ENCODE measurements at regions not wholly inside any gene's neighbourhood (a gene's known extent, or its start where the extent isn't known, plus 50 kb on each side); places are given as distances from the start of the nearest gene placed in this dataset.

DNA sequence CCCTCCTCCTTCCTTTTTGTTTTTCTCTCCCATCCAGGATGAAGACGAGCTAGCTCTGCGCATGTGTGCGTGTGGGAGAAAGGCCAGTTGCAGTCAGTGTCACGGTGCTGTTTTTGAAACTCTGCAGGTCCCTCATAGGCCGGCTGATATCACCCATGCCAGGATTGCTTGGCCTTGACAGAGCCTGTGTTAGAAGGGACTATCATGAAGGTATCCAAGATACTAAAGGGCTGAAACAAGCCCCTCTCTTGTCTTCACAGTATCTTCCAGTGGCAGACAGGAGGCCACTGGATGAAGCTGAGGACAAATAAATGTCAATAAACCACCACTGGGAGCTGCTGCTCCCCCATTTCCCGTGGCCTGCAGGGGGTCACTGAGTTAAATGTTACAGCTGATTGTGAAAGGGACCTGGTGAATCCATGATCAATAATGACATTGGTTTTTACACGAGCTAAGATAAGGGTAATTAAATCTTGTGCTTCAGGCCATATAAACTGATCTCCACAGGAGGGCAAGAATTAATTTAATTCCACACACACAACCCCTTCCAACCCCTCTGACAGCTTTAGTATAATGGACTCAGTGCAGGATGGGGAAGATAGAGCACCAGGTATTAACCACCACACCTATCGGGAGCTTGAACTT lies 64.6 kb upstream of the TARBP1 start:
- Histone ChIP-seq H2AFZ (ENCODE audit: low read length) (no peak overlapping the region), H3K27ac (ENCODE audit: low read length) (no peak overlapping the region), H3K4me1 (ENCODE audit: low read length) (no peaks in the 10 kb centered on the region), H4K20me1 (ENCODE audit: insufficient read depth, low read length) (no peaks in the 10 kb centered on the region), H3K9me2 (replicated peaks; ENCODE audit: insufficient read depth, low read length) (no peaks in the 10 kb centered on the region), H3K4me3 (ENCODE audit: low read length) (no peak overlapping the region), H3K4me2 (ENCODE audit: low read depth, low read length) (no peak overlapping the region), H3K79me2 (ENCODE audit: low read length) (no peaks in the 10 kb centered on the region), H3K36me3 (replicated peaks; ENCODE audit: insufficient read depth, low read length) (no peaks in the 10 kb centered on the region), H3K9me3 (replicated peaks; ENCODE audit: insufficient read depth, low read length) (no peaks in the 10 kb centered on the region), H3F3A (ENCODE audit: insufficient read depth, low read length) (no peaks in the 10 kb centered on the region), H3K9ac (ENCODE audit: low read length) (no peak overlapping the region), H3K27me3 (replicated peaks; ENCODE audit: insufficient read depth, low read length) (no peaks in the 10 kb centered on the region)
- DNase-seq: no peak
- TF ChIP-seq, protein P1, sequence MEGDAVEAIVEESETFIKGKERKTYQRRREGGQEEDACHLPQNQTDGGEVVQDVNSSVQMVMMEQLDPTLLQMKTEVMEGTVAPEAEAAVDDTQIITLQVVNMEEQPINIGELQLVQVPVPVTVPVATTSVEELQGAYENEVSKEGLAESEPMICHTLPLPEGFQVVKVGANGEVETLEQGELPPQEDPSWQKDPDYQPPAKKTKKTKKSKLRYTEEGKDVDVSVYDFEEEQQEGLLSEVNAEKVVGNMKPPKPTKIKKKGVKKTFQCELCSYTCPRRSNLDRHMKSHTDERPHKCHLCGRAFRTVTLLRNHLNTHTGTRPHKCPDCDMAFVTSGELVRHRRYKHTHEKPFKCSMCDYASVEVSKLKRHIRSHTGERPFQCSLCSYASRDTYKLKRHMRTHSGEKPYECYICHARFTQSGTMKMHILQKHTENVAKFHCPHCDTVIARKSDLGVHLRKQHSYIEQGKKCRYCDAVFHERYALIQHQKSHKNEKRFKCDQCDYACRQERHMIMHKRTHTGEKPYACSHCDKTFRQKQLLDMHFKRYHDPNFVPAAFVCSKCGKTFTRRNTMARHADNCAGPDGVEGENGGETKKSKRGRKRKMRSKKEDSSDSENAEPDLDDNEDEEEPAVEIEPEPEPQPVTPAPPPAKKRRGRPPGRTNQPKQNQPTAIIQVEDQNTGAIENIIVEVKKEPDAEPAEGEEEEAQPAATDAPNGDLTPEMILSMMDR (IDR thresholded peaks at IDR 0.05; ENCODE audit: low read length): no peak
- TF ChIP-seq EZH2 (optimal IDR thresholded peaks at IDR 0.05; ENCODE audit: low read depth, low read length) (no peak), EZH2phosphoT487 (IDR thresholded peaks at IDR 0.05; ENCODE audit: low read length) (no peak)

DNA sequence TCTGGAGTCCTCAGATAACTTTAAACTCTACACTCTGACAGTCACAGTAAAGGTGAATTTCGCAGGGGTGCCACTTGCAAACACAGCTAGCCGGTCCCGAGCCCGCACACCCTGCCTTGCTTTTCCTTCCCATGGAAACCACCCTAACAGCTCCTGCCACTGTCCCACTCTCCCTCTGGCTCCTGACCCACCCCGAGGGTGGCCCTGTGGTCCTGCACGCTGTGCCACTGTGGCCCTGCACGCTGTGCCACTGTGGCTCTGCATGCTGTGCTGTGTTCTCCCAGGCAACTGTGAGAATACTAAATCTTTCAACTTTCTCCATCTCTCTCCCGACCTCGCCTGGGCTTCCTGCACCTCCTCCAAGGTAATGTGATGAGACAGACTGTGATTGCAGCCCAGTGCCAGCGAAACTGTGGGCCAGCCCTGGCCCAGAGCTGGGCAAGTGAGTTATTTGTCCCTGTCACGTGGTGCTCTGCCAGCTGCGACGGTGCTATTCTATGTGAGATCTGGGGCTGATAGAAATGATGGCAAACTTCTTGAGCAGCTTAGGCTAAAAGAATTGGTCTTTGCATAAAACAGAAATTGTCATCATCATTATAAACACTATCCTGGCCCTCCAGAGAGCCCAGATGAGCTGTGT lies 63.4 kb upstream of the TARBP1 start:
- Histone ChIP-seq H3K9me3 (replicated peaks; ENCODE audit: insufficient read depth, low read length) (no peaks in the 10 kb centered on the region), H2AFZ (ENCODE audit: low read length) (no peak overlapping the region), H3K9ac (ENCODE audit: low read length) (no peak overlapping the region), H3K27ac (ENCODE audit: low read length) (no peak overlapping the region), H3K4me1 (ENCODE audit: low read length) (no peaks in the 10 kb centered on the region), H3K36me3 (replicated peaks; ENCODE audit: insufficient read depth, low read length) (no peaks in the 10 kb centered on the region), H3F3A (ENCODE audit: insufficient read depth, low read length) (no peaks in the 10 kb centered on the region), H3K79me2 (ENCODE audit: low read length) (no peaks in the 10 kb centered on the region), H4K20me1 (ENCODE audit: insufficient read depth, low read length) (no peaks in the 10 kb centered on the region), H3K4me2 (ENCODE audit: low read depth, low read length) (no peak overlapping the region), H3K4me3 (ENCODE audit: low read length) (no peak overlapping the region), H3K9me2 (replicated peaks; ENCODE audit: insufficient read depth, low read length) (no peaks in the 10 kb centered on the region), H3K27me3 (replicated peaks; ENCODE audit: insufficient read depth, low read length) (no peaks in the 10 kb centered on the region)
- no peak for DNase-seq
- TF ChIP-seq EZH2 (optimal IDR thresholded peaks at IDR 0.05; ENCODE audit: low read depth, low read length): no peak
- TF ChIP-seq, protein P1 (IDR thresholded peaks at IDR 0.05; ENCODE audit: low read length): no peak
- TF ChIP-seq EZH2phosphoT487 (IDR thresholded peaks at IDR 0.05; ENCODE audit: low read length): no peak

DNA sequence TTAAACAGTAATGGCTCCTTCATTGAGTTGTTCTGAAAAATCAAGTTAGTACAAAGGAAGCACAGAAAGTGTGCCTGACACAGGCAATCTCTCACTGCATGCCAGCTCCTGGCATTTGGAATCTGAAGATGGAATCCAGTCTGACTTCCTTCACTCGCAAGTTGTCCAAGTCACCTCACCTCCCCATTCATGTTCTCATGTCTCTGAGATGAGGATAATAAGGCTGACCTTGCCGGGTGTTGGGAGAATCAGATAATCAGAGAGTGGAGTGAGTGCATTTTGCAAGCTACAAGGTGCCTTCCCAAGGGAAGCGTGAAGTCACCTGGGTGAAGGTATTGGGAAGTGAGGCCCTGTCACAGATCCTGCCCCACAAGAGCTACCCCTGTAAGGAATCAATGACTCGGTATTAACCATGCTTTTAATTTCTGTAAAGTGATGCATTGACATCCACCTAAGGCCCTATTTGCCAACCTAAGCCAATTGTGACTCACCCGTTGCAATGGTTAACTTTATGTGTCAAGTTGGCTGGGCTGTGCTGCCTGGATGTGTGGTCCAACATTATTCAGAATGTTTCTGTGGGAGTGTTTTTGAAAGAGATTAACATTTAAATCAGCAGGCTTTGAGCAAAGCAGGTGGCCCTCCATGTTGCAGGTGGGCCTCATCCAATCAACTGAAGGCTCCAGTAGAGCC lies 62.5 kb upstream of the TARBP1 start:
- Histone ChIP-seq H3K9ac (ENCODE audit: low read length) (no peak overlapping the region), H3K9me3 (replicated peaks; ENCODE audit: insufficient read depth, low read length) (no peaks in the 10 kb centered on the region), H3K79me2 (ENCODE audit: low read length) (no peaks in the 10 kb centered on the region), H3K9me2 (replicated peaks; ENCODE audit: insufficient read depth, low read length) (no peaks in the 10 kb centered on the region), H3K4me1 (ENCODE audit: low read length) (no peaks in the 10 kb centered on the region), H2AFZ (ENCODE audit: low read length) (no peak overlapping the region), H4K20me1 (ENCODE audit: insufficient read depth, low read length) (no peaks in the 10 kb centered on the region), H3F3A (ENCODE audit: insufficient read depth, low read length) (no peaks in the 10 kb centered on the region), H3K4me3 (ENCODE audit: low read length) (no peak overlapping the region), H3K27ac (ENCODE audit: low read length) (no peak overlapping the region), H3K36me3 (replicated peaks; ENCODE audit: insufficient read depth, low read length) (no peaks in the 10 kb centered on the region), H3K4me2 (ENCODE audit: low read depth, low read length) (no peak overlapping the region), H3K27me3 (replicated peaks; ENCODE audit: insufficient read depth, low read length) (no peaks in the 10 kb centered on the region)
- DNase-seq: no peak
- TF ChIP-seq, protein P1 (IDR thresholded peaks at IDR 0.05; ENCODE audit: low read length): no peak
- no peak for TF ChIP-seq EZH2phosphoT487 (IDR thresholded peaks at IDR 0.05; ENCODE audit: low read length)
- no peak for TF ChIP-seq EZH2 (optimal IDR thresholded peaks at IDR 0.05; ENCODE audit: low read depth, low read length)
